Panc1 (cell line): ENCODE measurements at regions not wholly inside any gene's neighbourhood (a gene's known extent, or its start where the extent isn't known, plus 50 kb on each side); places are given as distances from the start of the nearest gene placed in this dataset.
"Not testable (repeated sequence)": the region's sequence is repeated elsewhere in the genome, so short reads cannot be mapped to it uniquely, and the experiment has no call there.

Experiments
- ATAC-seq: fragments of 200-7000 bp; cut with Tn5 transposase; 2 replicates; pipeline ENCODE4 v1.9.1; 2020; ENCODE audit warnings: mild to moderate bottlenecking, moderate library complexity
- BruUV-seq: library from RNA; stranded (reverse); fragments of 400-500 nt; replicated peaks from 2 replicates; lab custom pipeline; 2021; lab: Mats Ljungman, UMichigan
- CTCF ChIA-PET: fragments of 300-600 bp; sonication (Branson Sonifier 250); formaldehyde crosslinking; loops from one replicate; lab custom pipeline; 2022; ENCODE audit warnings: antibody characterized with exemption; lab: Charles Lee
- POLR2A ChIA-PET: fragments of 300-600 bp; sonication (Branson Sonifier 250); formaldehyde crosslinking; loops from one replicate; lab custom pipeline; 2022; ENCODE audit warnings: antibody characterized with exemption; lab: Charles Lee
- DNase-seq: peaks from one replicate; pipeline ENCODE4 v3.0.0-alpha.2; 2010; ENCODE audit warnings: low read depth, low spot score
- H3K27ac ChIP-seq: 2 replicates; pipeline ENCODE4 v1.5.1; 2011; ENCODE audit warnings: mild to moderate bottlenecking, low read length, inconsistent platforms
- H3K27me3 ChIP-seq: fragments of 200-500 bp; sonication (Bioruptor generic); 2 replicates; pipeline ENCODE4 v1.6.0; 2014; ENCODE audit warnings: low read length, inconsistent platforms; ENCODE audit not compliant: control insufficient read depth, insufficient read depth
- H3K36me3 ChIP-seq: fragments of 200-500 bp; sonication (Bioruptor generic); 2 replicates; pipeline ENCODE4 v1.5.1; 2014; ENCODE audit warnings: inconsistent platforms, mild to moderate bottlenecking, low read length, moderate library complexity; ENCODE audit not compliant: control insufficient read depth, insufficient read depth
- H3K4me1 ChIP-seq: 2 replicates; pipeline ENCODE4 v1.5.1; 2011; ENCODE audit warnings: inconsistent platforms, mild to moderate bottlenecking, low read length, moderate library complexity; ENCODE audit not compliant: control insufficient read depth, insufficient read depth
- H3K4me3 ChIP-seq, 2 experiments: 2 replicates each; pipeline ENCODE4 v1.5.1; 2011 to 2012; ENCODE audit warnings: low read depth in 2 of 2, low read length in 2 of 2, mild to moderate bottlenecking in 2 of 2, inconsistent platforms in 1 of 2, moderate library complexity in 1 of 2
- H3K9me3 ChIP-seq: fragments of 200-500 bp; sonication (Bioruptor generic); 2 replicates; pipeline ENCODE4 v1.5.1; 2014; ENCODE audit warnings: low read depth, mild to moderate bottlenecking, inconsistent platforms, low read length, moderate library complexity; ENCODE audit not compliant: control insufficient read depth, insufficient read depth
- POLR2AphosphoS5 ChIP-seq: IDR thresholded peaks from 2 replicates; pipeline ENCODE4 v1.6.1; 2012; ENCODE audit warnings: mild to moderate bottlenecking, low read depth, low read length, moderate library complexity
- SIN3A ChIP-seq: IDR thresholded peaks from 2 replicates; pipeline ENCODE4 v1.6.1; 2012; ENCODE audit warnings: low read depth, mild to moderate bottlenecking, low read length, moderate library complexity, borderline replicate concordance; ENCODE audit not compliant: insufficient read depth
- TCF7L2 ChIP-seq: IDR thresholded peaks from 2 replicates; pipeline ENCODE4 v1.6.1; 2011; ENCODE audit warnings: mild to moderate bottlenecking, low read depth, low read length, inconsistent platforms
- in situ Hi-C: cut with HindIII; loops from 2 replicates; pipeline ENCODE4 v1.10.0; 2016; ENCODE audit warnings: low sequenced_read_pairs, low pct_unique_long_range_greater_than_20kb
- intact Hi-C: fragments of 100-400 bp; cut with micrococcal nuclease; formaldehyde crosslinking; loops from one replicate; pipeline ENCODE4 v1.10.0; 2022; ENCODE audit not compliant: unreplicated experiment
- TF ChIP-seq, protein P1 (sequence below), 2 experiments: IDR thresholded peaks; 2 replicates each; pipeline ENCODE4 v1.6.1; 2011 to 2012; ENCODE audit warnings: low read depth in 2 of 2, control low read depth in 1 of 2, low read length in 1 of 2, mild to moderate bottlenecking in 1 of 2, moderate library complexity in 1 of 2; ENCODE audit not compliant: insufficient read depth in 1 of 2
- TF ChIP-seq, protein P2 (sequence below): fragments of 450-650 bp; IDR thresholded peaks from 2 replicates; pipeline ENCODE4 v1.5.1; 2017; ENCODE audit warnings: mild to moderate bottlenecking

DNA sequence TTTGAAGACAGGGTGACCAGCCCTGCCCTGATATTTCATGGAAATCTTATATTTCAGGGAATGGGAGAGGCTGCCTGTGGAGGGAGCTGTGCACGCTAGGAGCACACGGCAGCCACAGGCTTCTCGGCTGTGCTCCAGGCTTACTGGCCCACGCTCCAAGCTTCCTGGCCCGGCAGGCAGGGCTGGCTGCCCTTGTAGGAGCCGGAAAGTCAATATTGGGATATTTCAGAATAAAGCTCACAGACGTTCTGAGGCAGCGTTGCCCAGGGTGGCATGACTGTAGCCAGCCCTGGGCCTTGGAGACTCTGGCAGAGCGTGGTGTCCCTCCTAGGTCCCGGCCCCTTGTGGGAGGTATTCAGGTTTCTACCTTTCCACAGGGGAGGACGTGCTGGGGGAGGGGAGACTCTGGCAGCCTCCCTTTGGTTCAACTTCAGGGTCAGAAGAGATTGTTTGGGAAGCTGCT, 95.6 kb downstream of the NPIPB11 start:
- H3K36me3 ChIP-seq, result no peaks in the 10 kb centered on the region
- no peaks in the 10 kb centered on the region; the same call in 1 of the 2 replicates for H3K4me1 ChIP-seq
- no TSS peak for BruUV-seq
- ATAC-seq (no peak), DNase-seq (no peak)
- no peaks in the 10 kb centered on the region for H3K9me3 ChIP-seq
- H3K27ac ChIP-seq, result no peak overlapping the region
- TF ChIP-seq TCF7L2 (no peak), SIN3A (no peak), POLR2AphosphoS5 (no peak)
- TF ChIP-seq, protein P1, sequence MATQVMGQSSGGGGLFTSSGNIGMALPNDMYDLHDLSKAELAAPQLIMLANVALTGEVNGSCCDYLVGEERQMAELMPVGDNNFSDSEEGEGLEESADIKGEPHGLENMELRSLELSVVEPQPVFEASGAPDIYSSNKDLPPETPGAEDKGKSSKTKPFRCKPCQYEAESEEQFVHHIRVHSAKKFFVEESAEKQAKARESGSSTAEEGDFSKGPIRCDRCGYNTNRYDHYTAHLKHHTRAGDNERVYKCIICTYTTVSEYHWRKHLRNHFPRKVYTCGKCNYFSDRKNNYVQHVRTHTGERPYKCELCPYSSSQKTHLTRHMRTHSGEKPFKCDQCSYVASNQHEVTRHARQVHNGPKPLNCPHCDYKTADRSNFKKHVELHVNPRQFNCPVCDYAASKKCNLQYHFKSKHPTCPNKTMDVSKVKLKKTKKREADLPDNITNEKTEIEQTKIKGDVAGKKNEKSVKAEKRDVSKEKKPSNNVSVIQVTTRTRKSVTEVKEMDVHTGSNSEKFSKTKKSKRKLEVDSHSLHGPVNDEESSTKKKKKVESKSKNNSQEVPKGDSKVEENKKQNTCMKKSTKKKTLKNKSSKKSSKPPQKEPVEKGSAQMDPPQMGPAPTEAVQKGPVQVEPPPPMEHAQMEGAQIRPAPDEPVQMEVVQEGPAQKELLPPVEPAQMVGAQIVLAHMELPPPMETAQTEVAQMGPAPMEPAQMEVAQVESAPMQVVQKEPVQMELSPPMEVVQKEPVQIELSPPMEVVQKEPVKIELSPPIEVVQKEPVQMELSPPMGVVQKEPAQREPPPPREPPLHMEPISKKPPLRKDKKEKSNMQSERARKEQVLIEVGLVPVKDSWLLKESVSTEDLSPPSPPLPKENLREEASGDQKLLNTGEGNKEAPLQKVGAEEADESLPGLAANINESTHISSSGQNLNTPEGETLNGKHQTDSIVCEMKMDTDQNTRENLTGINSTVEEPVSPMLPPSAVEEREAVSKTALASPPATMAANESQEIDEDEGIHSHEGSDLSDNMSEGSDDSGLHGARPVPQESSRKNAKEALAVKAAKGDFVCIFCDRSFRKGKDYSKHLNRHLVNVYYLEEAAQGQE (IDR thresholded peaks at IDR 0.05; ENCODE audit: insufficient read depth in 1 of 2, low read depth in 2 of 2, low read length in 1 of 2), result no peak
- TF ChIP-seq, protein P2, sequence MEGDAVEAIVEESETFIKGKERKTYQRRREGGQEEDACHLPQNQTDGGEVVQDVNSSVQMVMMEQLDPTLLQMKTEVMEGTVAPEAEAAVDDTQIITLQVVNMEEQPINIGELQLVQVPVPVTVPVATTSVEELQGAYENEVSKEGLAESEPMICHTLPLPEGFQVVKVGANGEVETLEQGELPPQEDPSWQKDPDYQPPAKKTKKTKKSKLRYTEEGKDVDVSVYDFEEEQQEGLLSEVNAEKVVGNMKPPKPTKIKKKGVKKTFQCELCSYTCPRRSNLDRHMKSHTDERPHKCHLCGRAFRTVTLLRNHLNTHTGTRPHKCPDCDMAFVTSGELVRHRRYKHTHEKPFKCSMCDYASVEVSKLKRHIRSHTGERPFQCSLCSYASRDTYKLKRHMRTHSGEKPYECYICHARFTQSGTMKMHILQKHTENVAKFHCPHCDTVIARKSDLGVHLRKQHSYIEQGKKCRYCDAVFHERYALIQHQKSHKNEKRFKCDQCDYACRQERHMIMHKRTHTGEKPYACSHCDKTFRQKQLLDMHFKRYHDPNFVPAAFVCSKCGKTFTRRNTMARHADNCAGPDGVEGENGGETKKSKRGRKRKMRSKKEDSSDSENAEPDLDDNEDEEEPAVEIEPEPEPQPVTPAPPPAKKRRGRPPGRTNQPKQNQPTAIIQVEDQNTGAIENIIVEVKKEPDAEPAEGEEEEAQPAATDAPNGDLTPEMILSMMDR, result no peak
- in situ Hi-C loops (no loop called here), intact Hi-C loops (no loop called here)
- POLR2A ChIA-PET, result no interaction called here
- CTCF ChIA-PET, result no interaction called here
- H3K27me3 ChIP-seq, result no peaks in the 10 kb centered on the region
- H3K4me3 ChIP-seq, result no peak overlapping the region

DNA sequence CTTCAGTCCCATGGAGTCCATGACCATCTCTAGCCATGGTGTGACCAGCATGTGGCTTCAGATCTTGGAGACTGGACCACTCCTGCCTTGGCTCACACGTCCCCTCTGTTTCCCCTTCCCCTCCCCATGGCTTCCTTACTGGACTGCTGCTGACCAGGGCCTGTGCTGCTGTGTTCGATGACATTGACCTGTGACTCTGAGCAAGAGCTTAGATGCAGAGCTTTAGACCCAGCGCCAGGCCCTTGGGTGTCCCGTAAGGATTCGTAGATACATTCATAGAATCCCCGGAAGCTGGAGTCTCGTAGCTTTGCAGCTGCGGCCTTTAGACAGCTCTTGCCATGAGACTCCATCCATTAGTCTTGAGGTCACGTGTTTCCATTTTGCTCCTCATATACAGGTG, 96.3 kb downstream of the NPIPB11 start:
- intact Hi-C loops, DNase-seq, H3K4me3 ChIP-seq, H3K27ac ChIP-seq, H3K36me3 ChIP-seq, in situ Hi-C loops, H3K4me1 ChIP-seq, CTCF ChIA-PET, ATAC-seq, POLR2A ChIA-PET, H3K9me3 ChIP-seq, H3K27me3 ChIP-seq, BruUV-seq: not testable (repeated sequence)

DNA sequence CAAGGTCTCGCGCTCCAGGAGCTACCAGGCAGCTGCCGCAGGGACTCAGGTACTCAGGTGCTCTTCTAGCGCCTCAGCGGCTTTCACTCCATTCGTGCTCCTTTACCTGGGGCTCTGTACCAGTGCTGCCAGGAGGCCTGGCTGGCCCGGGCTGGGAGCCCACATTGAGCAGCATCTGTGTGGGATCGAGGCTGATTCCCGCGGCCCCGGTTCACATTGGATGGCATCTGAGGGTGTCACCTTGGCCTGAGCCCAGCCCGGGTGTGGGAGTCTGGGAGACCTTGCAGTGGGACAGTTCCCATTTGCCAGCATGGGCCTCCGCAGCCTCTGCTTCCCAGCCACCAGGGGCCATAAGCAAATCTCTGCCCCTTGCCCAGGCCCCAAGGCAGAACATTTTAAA, 96.9 kb downstream of the NPIPB11 start:
- in situ Hi-C loops, BruUV-seq, H3K9me3 ChIP-seq, H3K27me3 ChIP-seq, ATAC-seq, H3K36me3 ChIP-seq, H3K27ac ChIP-seq, CTCF ChIA-PET, POLR2A ChIA-PET, H3K4me1 ChIP-seq, H3K4me3 ChIP-seq, DNase-seq, intact Hi-C loops: not testable (repeated sequence)
